ENCODE measurements at regions not wholly inside any gene's neighbourhood (a gene's known extent, or its start where the extent isn't known, plus 50 kb on each side); places are given as distances from the start of the nearest gene placed in this dataset.
A peak's percentile ranks its signal among the peaks of the same experiment; 100 is the strongest.

GRCh38 chr1:59033761-59034160, 249.9 kb upstream of the JUN start:
- Mint-ChIP-seq H3K27me3 (no peaks in the 10 kb centered on the region), H3K27ac (no peak overlapping the region), H3K4me1 (no peaks in the 10 kb centered on the region), H3K9me3 (no peaks in the 10 kb centered on the region), H3K4me3 (no peak overlapping the region)
- ATAC-seq: no peak
- no peak for DNase-seq

DNA sequence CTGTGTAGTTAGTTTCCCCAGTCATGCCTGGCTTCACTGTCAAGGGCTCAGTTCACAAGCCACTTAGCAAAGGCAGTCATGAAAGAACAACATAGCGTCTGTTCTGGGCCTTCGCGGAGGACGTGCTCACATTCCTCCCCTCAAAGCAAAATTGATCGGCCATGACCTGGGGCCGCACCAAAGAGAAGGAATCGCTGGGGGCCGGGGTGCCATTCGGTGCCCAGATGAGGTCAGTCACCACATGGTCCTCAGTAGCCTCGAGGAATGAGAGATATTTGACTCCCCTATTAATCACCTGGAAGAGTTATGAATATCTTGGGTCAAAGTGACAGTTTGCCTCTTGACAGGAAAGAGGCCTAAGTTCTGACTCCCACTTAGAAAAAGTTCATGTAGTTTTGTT, 251.1 kb upstream of the JUN start:
- Mint-ChIP-seq H3K4me3 (no peak overlapping the region), H3K27me3 (no peaks in the 10 kb centered on the region), H3K9me3 (no peaks in the 10 kb centered on the region), H3K27ac (no peak overlapping the region), H3K4me1 (no peaks in the 10 kb centered on the region)
- DNase-seq (no peak), ATAC-seq (no peak)

GRCh38 chr1:59039551-59039950, 255.7 kb upstream of the JUN start:
- Mint-ChIP-seq H3K4me1 (peaks cover 9% of the 10 kb centered on the region), H3K9me3 (no peaks in the 10 kb centered on the region), H3K27me3 (no peaks in the 10 kb centered on the region), H3K4me3 (no peak overlapping the region), H3K27ac (no peak overlapping the region)
- DNase-seq (no peak), ATAC-seq (no peak)

GRCh38 chr1:59040486-59040885, 256.4 kb upstream of the FGGY start:
- H3K9me3 Mint-ChIP-seq: peaks cover 0 to 7% of the 10 kb centered on the region in 2 donors
- H3K4me3 Mint-ChIP-seq: no peak overlapping the region
- DNase-seq: no peak
- peaks cover 19% of the 10 kb centered on the region for H3K4me1 Mint-ChIP-seq
- H3K27ac Mint-ChIP-seq: no peak overlapping the region
- no peak for ATAC-seq
- H3K27me3 Mint-ChIP-seq: no peaks in the 10 kb centered on the region

- no peak overlapping the region for H3K27ac Mint-ChIP-seq
- H3K27me3 Mint-ChIP-seq: no peaks in the 10 kb centered on the region
- no peak for DNase-seq
- H3K9me3 Mint-ChIP-seq: peaks cover 0 to 7% of the 10 kb centered on the region in 2 donors
- peaks cover 32% of the 10 kb centered on the region for H3K4me1 Mint-ChIP-seq
- no peak overlapping the region for H3K4me3 Mint-ChIP-seq
- ATAC-seq: no peak
Observed at GRCh38 chr1:59041646-59042277, 255.1 kb upstream of the FGGY start.

GRCh38 chr1:59043796-59044195, 253.1 kb upstream of the FGGY start:
- DNase-seq: no peak
- Mint-ChIP-seq H3K9me3 (peaks cover 0 to 17% of the 10 kb centered on the region in 2 donors), H3K27me3 (no peaks in the 10 kb centered on the region), H3K4me3 (no peak overlapping the region), H3K27ac (no peak overlapping the region), H3K4me1 (peaks cover 46% of the 10 kb centered on the region)
- no peak for ATAC-seq

- no peaks in the 10 kb centered on the region for H3K27me3 Mint-ChIP-seq
- ATAC-seq: no peak
- peak overlapping the region in 1 of 2 donors; percentile 59 for H3K4me3 Mint-ChIP-seq
- peak overlapping the region; percentile 69 for H3K27ac Mint-ChIP-seq
- H3K9me3 Mint-ChIP-seq: peaks cover 0 to 23% of the 10 kb centered on the region in 2 donors
- no peak for DNase-seq
- H3K4me1 Mint-ChIP-seq: peaks cover 46% of the 10 kb centered on the region
Observed at GRCh38 chr1:59044535-59045121, 252.3 kb upstream of the FGGY start.

- Mint-ChIP-seq H3K27ac (peak overlapping the region; percentile 27 to 69), H3K4me1 (peaks cover 46% of the 10 kb centered on the region), H3K9me3 (peaks cover 0 to 23% of the 10 kb centered on the region in 2 donors), H3K27me3 (no peaks in the 10 kb centered on the region), H3K4me3 (peak overlapping the region; percentile 26 to 59)
- ATAC-seq (no peak), DNase-seq (no peak)
Observed at GRCh38 chr1:59045137-59045536, 251.8 kb upstream of the FGGY start.

DNA sequence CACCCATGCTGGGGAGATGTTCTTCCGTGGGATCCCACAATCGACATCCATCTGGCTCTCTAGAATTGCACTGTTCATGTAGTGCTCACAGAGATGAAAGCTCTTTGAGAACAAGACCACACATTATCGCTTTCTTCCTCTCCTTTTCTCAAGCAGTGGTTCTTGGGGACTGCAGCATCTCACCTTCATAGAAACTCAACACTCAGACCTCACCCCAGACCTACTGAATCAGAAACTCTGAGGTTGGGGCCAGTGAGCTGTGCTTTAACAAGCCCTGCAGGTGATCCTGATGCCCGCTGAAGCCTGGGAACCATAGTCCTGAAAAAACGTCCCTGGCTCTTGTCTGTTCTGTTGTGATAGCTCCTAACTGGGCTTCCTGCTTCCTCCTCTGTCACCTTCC, 251.3 kb upstream of the FGGY start:
- no peaks in the 10 kb centered on the region for H3K27me3 Mint-ChIP-seq
- H3K4me3 Mint-ChIP-seq: peak overlapping the region; percentile 26 to 59
- ATAC-seq (peak; percentile 58), DNase-seq (peak in 1 of 2 donors; percentile 23)
- peak overlapping the region; percentile 37 to 69 for H3K27ac Mint-ChIP-seq
- peaks cover 46% of the 10 kb centered on the region for H3K4me1 Mint-ChIP-seq
- peaks cover 0 to 23% of the 10 kb centered on the region in 2 donors for H3K9me3 Mint-ChIP-seq

- H3K27ac Mint-ChIP-seq: peak overlapping the region in 1 of 2 donors; percentile 37
- H3K9me3 Mint-ChIP-seq: peaks cover 0 to 23% of the 10 kb centered on the region in 2 donors
- ATAC-seq: peak; percentile 56
- peak overlapping the region; percentile 59 to 78 for H3K4me3 Mint-ChIP-seq
- no peak for DNase-seq
- peaks cover 46% of the 10 kb centered on the region for H3K4me1 Mint-ChIP-seq
- no peaks in the 10 kb centered on the region for H3K27me3 Mint-ChIP-seq
Observed at GRCh38 chr1:59046134-59046533, 250.8 kb upstream of the FGGY start.

- Mint-ChIP-seq H3K4me1 (peaks cover 42% of the 10 kb centered on the region), H3K4me3 (peak overlapping the region; percentile 69 to 78), H3K27ac (peak overlapping the region; percentile 92 to 96), H3K27me3 (no peaks in the 10 kb centered on the region), H3K9me3 (peaks cover 0 to 23% of the 10 kb centered on the region in 2 donors)
- ATAC-seq: peak; percentile 90
- DNase-seq: peak; percentile 38 to 75
Observed at GRCh38 chr1:59046730-59047157, 250.2 kb upstream of the FGGY start.

DNA sequence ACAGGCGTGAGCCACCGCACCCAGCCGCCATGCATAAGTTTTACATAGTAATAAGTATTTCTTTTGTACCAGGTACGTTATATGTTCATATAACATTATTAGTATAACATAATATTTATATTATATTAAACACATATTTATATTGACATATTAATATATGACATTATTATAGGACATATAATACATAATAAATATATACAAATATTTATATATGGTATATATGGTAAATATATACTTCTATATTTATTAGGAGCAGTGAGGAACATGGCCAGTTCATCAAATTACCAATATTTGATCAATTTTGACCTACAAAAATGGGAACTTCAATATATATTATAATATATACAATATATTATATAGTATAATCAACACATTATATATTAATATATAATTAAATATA, 245.9 kb upstream of the FGGY start:
- no peak overlapping the region for H3K4me3 Mint-ChIP-seq
- no peak for ATAC-seq
- peaks cover 22% of the 10 kb centered on the region for H3K4me1 Mint-ChIP-seq
- peaks cover 0 to 22% of the 10 kb centered on the region in 2 donors for H3K9me3 Mint-ChIP-seq
- no peak for DNase-seq
- no peaks in the 10 kb centered on the region for H3K27me3 Mint-ChIP-seq
- no peak overlapping the region for H3K27ac Mint-ChIP-seq

- H3K4me1 Mint-ChIP-seq: peaks cover 10% of the 10 kb centered on the region
- H3K9me3 Mint-ChIP-seq: peaks cover 0 to 22% of the 10 kb centered on the region in 2 donors
- no peak overlapping the region for H3K27ac Mint-ChIP-seq
- ATAC-seq (peak; percentile 37), DNase-seq (no peak)
- no peaks in the 10 kb centered on the region for H3K27me3 Mint-ChIP-seq
- H3K4me3 Mint-ChIP-seq: no peak overlapping the region
Observed at GRCh38 chr1:59052166-59052590, 244.7 kb upstream of the FGGY start.

- H3K4me3 Mint-ChIP-seq: no peak overlapping the region
- peaks cover 0 to 8% of the 10 kb centered on the region in 2 donors for H3K9me3 Mint-ChIP-seq
- no peak overlapping the region for H3K27ac Mint-ChIP-seq
- DNase-seq (no peak), ATAC-seq (no peak)
- no peaks in the 10 kb centered on the region for H3K27me3 Mint-ChIP-seq
- no peaks in the 10 kb centered on the region for H3K4me1 Mint-ChIP-seq
Observed at GRCh38 chr1:59054172-59054571, 242.7 kb upstream of the FGGY start.

- H3K27me3 Mint-ChIP-seq: no peaks in the 10 kb centered on the region
- ATAC-seq: no peak
- no peak overlapping the region for H3K27ac Mint-ChIP-seq
- peaks cover 5 to 11% of the 10 kb centered on the region in 2 donors for H3K9me3 Mint-ChIP-seq
- DNase-seq: no peak
- no peak overlapping the region for H3K4me3 Mint-ChIP-seq
- H3K4me1 Mint-ChIP-seq: no peaks in the 10 kb centered on the region
Observed at GRCh38 chr1:59055908-59056719, 240.8 kb upstream of the FGGY start.

DNA sequence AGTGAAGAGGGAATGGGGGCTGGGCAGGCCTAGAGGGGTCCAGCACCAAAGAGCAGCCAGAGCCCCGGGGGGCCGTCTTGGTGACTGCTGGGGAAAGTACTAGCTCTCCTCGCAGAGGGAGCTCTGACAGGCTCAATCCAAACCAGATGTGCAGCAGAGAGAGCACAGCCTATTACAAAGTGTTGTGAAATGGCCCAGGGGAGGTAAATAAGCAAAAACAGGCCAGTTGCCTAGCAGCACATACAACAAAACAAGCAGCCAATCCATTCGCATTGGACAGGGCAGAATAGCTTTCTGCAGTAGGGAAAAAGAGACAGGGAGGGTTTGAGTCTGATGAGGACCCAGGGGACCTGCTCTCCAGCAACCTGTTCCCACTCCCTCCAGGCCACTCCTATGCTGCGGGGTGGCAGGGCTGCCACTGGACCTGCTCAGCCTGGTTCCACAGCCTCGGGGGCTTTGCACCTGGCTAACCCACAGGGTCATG, 239.6 kb upstream of the FGGY start:
- no peak overlapping the region for H3K27ac Mint-ChIP-seq

More for the DNA sequence above, 239.6 kb upstream of the FGGY start:
- Mint-ChIP-seq H3K4me3 (no peak overlapping the region), H3K27me3 (no peaks in the 10 kb centered on the region), H3K9me3 (peaks cover 8 to 12% of the 10 kb centered on the region in 2 donors), H3K4me1 (peaks cover 5% of the 10 kb centered on the region)
- peak; percentile 43 for ATAC-seq
- no peak for DNase-seq
